ENCODE measurements at regions not wholly inside any gene's neighbourhood (a gene's known extent, or its start where the extent isn't known, plus 50 kb on each side); places are given as distances from the start of the nearest gene placed in this dataset.

DNA sequence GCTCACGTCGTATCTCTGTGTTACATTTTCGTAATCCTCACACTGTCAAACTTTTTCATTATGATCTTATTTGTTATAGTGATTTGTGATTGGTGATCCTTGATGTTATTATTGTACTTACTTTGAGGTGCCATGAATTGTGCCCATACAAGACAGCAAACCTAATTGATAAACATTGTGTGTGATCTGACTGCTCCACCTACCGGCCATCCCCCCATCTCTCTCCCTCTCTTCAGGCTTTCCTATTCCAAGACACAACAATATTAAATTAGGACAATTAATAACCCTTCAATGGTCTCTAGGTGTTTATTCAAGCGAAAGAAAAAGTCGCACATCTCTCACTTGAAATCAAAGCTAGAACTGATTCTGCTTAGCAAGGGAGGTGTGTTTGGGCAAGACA, 349.3 kb downstream of the RBM26 start:
- ChIA-PET POLR2A (no interaction called here), CTCF (interaction anchor here (0.5 kb wide), 1 partner anchor 328 kb away, joined by 5 read pairs; no protein-coding TSS in a partner anchor)
- Histone ChIP-seq H3K36me3 (replicated peaks in 1 of 2; ENCODE audit: control extremely low read depth in 1 of 2, control insufficient read depth in 1 of 2, extremely low read depth in 1 of 2, insufficient read depth in 2 of 2, low read length in 1 of 2) (no peaks in the 10 kb centered on the region), H3K9me3 (ENCODE audit: control extremely low read depth in 1 of 3, control insufficient read depth in 2 of 3, insufficient read depth in 1 of 3, low read length in 2 of 3) (no peaks in the 10 kb centered on the region), H3K4me2 (replicated peaks; ENCODE audit: low read depth, low read length, poor library complexity, severe bottlenecking) (no peak overlapping the region), H3K79me2 (ENCODE audit: control insufficient read depth, insufficient read depth, low read length) (no peaks in the 10 kb centered on the region), H3K9ac (ENCODE audit: low read length) (no peak overlapping the region), H3K27me3 (replicated peaks in 1 of 4; ENCODE audit: control extremely low read depth in 1 of 4, control insufficient read depth in 3 of 4, insufficient read depth in 4 of 4, low read length in 3 of 4) (no peaks in the 10 kb centered on the region), H3K4me3 (ENCODE audit: control extremely low read depth in 1 of 5, extremely low read depth in 1 of 5, insufficient read depth in 1 of 5, low read depth in 2 of 5, low read length in 4 of 5) (no peak overlapping the region), H3K27ac (ENCODE audit: low read length in 2 of 2) (no peak overlapping the region), H2AFZ (ENCODE audit: insufficient read depth, low read depth, low read length, poor library complexity, severe bottlenecking) (no peak overlapping the region), H3K4me1 (ENCODE audit: control insufficient read depth in 2 of 2, insufficient read depth in 2 of 2, low read length in 2 of 2) (no peaks in the 10 kb centered on the region), H4K20me1 (ENCODE audit: control insufficient read depth, insufficient read depth, low read length, poor library complexity, severe bottlenecking) (no peaks in the 10 kb centered on the region)
- 91% methylated on average over 1 of the region's 6 CpGs for WGBS (ENCODE audit: insufficient coverage)
- peaks cover 2% of the 10 kb centered on the region for H3K27me3 Mint-ChIP-seq
- no peaks in the 10 kb centered on the region for H3K4me1 Mint-ChIP-seq
- no peak overlapping the region for H3K27ac Mint-ChIP-seq
- TF ChIP-seq, protein P1, sequence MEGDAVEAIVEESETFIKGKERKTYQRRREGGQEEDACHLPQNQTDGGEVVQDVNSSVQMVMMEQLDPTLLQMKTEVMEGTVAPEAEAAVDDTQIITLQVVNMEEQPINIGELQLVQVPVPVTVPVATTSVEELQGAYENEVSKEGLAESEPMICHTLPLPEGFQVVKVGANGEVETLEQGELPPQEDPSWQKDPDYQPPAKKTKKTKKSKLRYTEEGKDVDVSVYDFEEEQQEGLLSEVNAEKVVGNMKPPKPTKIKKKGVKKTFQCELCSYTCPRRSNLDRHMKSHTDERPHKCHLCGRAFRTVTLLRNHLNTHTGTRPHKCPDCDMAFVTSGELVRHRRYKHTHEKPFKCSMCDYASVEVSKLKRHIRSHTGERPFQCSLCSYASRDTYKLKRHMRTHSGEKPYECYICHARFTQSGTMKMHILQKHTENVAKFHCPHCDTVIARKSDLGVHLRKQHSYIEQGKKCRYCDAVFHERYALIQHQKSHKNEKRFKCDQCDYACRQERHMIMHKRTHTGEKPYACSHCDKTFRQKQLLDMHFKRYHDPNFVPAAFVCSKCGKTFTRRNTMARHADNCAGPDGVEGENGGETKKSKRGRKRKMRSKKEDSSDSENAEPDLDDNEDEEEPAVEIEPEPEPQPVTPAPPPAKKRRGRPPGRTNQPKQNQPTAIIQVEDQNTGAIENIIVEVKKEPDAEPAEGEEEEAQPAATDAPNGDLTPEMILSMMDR (IDR thresholded peaks at IDR 0.05) = no peak
- no peak for TF ChIP-seq EZH2 (IDR thresholded peaks at IDR 0.05; ENCODE audit: borderline replicate concordance, insufficient read depth, low read depth, low read length, poor library complexity, severe bottlenecking)
- no peaks in the 10 kb centered on the region for H3K9me3 Mint-ChIP-seq (ENCODE audit: insufficient read depth)
- H3K4me3 Mint-ChIP-seq = no peak overlapping the region
- DNase-seq (no peak), ATAC-seq (ENCODE audit: low read depth) (no peak)
- intact Hi-C loops (cut with micrococcal nuclease) = no loop called here

DNA sequence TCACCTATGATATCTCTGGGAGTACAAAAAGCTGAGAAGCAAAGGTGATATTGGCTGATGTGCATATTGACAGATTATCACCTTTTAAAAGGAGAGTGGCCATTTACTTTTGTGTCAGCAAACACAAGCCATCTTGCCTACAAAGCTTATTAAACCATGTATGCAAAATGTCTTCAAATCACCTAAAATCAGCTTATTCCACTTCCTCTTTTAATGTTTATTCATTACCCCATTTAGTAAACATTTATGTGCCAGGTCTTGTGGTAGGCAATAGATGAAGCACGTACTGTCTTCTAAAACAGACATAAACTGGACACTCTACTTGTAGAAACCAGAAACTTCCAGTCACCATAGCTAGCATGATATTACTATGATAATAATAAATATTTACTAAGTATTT, 354.6 kb downstream of the RBM26 start:
- Histone ChIP-seq H3K27me3 (replicated peaks in 1 of 4; ENCODE audit: control extremely low read depth in 1 of 4, control insufficient read depth in 3 of 4, insufficient read depth in 4 of 4, low read length in 3 of 4) (no peaks in the 10 kb centered on the region), H3K27ac (ENCODE audit: low read length in 2 of 2) (no peak overlapping the region), H3K9me3 (ENCODE audit: control extremely low read depth in 1 of 3, control insufficient read depth in 2 of 3, insufficient read depth in 1 of 3, low read length in 2 of 3) (peaks cover 0 to 5% (median 0%) of the 10 kb centered on the region in 3 donors), H4K20me1 (ENCODE audit: control insufficient read depth, insufficient read depth, low read length, poor library complexity, severe bottlenecking) (no peaks in the 10 kb centered on the region), H3K9ac (ENCODE audit: low read length) (no peak overlapping the region), H3K4me3 (ENCODE audit: control extremely low read depth in 1 of 5, extremely low read depth in 1 of 5, insufficient read depth in 1 of 5, low read depth in 2 of 5, low read length in 4 of 5) (no peak overlapping the region), H3K36me3 (replicated peaks in 1 of 2; ENCODE audit: control extremely low read depth in 1 of 2, control insufficient read depth in 1 of 2, extremely low read depth in 1 of 2, insufficient read depth in 2 of 2, low read length in 1 of 2) (no peaks in the 10 kb centered on the region), H2AFZ (ENCODE audit: insufficient read depth, low read depth, low read length, poor library complexity, severe bottlenecking) (no peak overlapping the region), H3K4me1 (ENCODE audit: control insufficient read depth in 2 of 2, insufficient read depth in 2 of 2, low read length in 2 of 2) (no peaks in the 10 kb centered on the region), H3K4me2 (replicated peaks; ENCODE audit: low read depth, low read length, poor library complexity, severe bottlenecking) (no peak overlapping the region), H3K79me2 (ENCODE audit: control insufficient read depth, insufficient read depth, low read length) (no peaks in the 10 kb centered on the region)
- peaks cover 1% of the 10 kb centered on the region for H3K4me1 Mint-ChIP-seq
- POLR2A ChIA-PET = no interaction called here
- no peaks in the 10 kb centered on the region for H3K9me3 Mint-ChIP-seq (ENCODE audit: insufficient read depth)
- CTCF ChIA-PET = no interaction called here
- ATAC-seq (ENCODE audit: low read depth) (no peak), DNase-seq (no peak)
- intact Hi-C loops (cut with micrococcal nuclease) = no loop called here
- H3K27me3 Mint-ChIP-seq = peaks cover 10% of the 10 kb centered on the region
- no peak overlapping the region for H3K4me3 Mint-ChIP-seq
- no peak overlapping the region for H3K27ac Mint-ChIP-seq
- WGBS (ENCODE audit: insufficient coverage) = no CpG with 5 or more reads among the region's 1 CpG
- TF ChIP-seq, protein P1 (IDR thresholded peaks at IDR 0.05) = no peak
- TF ChIP-seq EZH2 (IDR thresholded peaks at IDR 0.05; ENCODE audit: borderline replicate concordance, insufficient read depth, low read depth, low read length, poor library complexity, severe bottlenecking) = no peak
